Glutamatergic neuron (in vitro differentiated cells): ENCODE measurements at regions not wholly inside any gene's neighbourhood (a gene's known extent, or its start where the extent isn't known, plus 50 kb on each side); places are given as distances from the start of the nearest gene placed in this dataset.

Source experiments
- DNase-seq: peaks from one replicate; pipeline ENCODE4 v3.0.0; 2022
- H3K27ac Mint-ChIP-seq: one replicate; pipeline ENCODE4 v1.8.0; 2020; ENCODE audit warnings: mild to moderate bottlenecking, mixed read lengths, inconsistent platforms; ENCODE audit not compliant: unreplicated experiment
- H3K27me3 Mint-ChIP-seq: one replicate; pipeline ENCODE4 v1.8.0; 2020; ENCODE audit warnings: mild to moderate bottlenecking, moderate library complexity, mixed read lengths, inconsistent platforms; ENCODE audit not compliant: unreplicated experiment
- H3K36me3 Mint-ChIP-seq: one replicate; pipeline ENCODE4 v1.8.0; 2020; ENCODE audit warnings: mild to moderate bottlenecking, mixed read lengths, inconsistent platforms; ENCODE audit not compliant: unreplicated experiment
- H3K4me1 Mint-ChIP-seq: one replicate; pipeline ENCODE4 v1.8.0; 2020; ENCODE audit warnings: mild to moderate bottlenecking, low read depth, mixed read lengths, inconsistent platforms; ENCODE audit not compliant: unreplicated experiment
- H3K4me3 Mint-ChIP-seq: one replicate; pipeline ENCODE4 v1.8.0; 2020; ENCODE audit warnings: mild to moderate bottlenecking, mixed read lengths, inconsistent platforms; ENCODE audit not compliant: unreplicated experiment
- H3K9me3 Mint-ChIP-seq: one replicate; pipeline ENCODE4 v1.8.0; 2020; ENCODE audit warnings: mild to moderate bottlenecking, moderate library complexity, mixed read lengths, inconsistent platforms; ENCODE audit not compliant: unreplicated experiment
- TF ChIP-seq, protein P1 (sequence below): fragments of 200-600 bp; sonication (generic); IDR thresholded peaks from one replicate; pipeline ENCODE4 v1.5.0; 2021; ENCODE audit not compliant: partially characterized antibody, unreplicated experiment

DNA sequence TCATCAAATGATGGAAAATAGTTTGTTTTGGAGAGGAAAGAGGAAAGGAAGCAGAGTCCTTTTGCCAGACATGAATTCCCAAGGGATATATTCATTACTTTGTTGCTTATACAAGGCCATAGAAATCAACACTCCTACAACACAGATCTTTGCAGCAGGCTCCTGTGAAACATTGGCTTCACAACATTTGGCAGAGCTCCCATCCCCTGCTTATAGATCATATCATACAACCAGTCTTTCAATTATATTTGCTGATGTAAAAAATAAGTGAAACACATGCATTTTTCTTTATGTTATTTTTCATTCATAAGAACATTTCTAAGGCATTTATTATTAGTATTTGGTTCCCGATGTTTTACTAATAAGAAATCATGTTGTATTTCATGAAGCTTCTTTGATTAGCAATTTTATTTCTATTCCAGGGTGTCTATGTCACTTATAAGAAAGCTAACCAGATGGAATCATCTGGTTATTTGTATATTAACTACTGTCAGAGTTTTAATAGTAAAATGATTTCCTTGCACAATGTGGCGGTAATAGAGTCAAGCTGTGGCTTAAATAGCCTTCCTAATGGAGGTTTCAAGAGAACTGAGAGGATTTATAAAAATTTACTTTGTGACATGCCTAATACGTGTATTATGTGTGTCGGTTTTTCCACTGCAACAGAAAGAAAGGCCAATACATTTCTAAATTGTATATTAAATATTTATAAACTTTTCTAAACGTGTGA lies 470.3 kb upstream of the NCAM2 start:
- Mint-ChIP-seq H3K27me3 (peaks cover 2% of the 10 kb centered on the region), H3K9me3 (no peaks in the 10 kb centered on the region), H3K27ac (no peak overlapping the region), H3K4me1 (no peaks in the 10 kb centered on the region), H3K36me3 (no peaks in the 10 kb centered on the region), H3K4me3 (no peak overlapping the region)
- DNase-seq = no peak
- TF ChIP-seq, protein P1, sequence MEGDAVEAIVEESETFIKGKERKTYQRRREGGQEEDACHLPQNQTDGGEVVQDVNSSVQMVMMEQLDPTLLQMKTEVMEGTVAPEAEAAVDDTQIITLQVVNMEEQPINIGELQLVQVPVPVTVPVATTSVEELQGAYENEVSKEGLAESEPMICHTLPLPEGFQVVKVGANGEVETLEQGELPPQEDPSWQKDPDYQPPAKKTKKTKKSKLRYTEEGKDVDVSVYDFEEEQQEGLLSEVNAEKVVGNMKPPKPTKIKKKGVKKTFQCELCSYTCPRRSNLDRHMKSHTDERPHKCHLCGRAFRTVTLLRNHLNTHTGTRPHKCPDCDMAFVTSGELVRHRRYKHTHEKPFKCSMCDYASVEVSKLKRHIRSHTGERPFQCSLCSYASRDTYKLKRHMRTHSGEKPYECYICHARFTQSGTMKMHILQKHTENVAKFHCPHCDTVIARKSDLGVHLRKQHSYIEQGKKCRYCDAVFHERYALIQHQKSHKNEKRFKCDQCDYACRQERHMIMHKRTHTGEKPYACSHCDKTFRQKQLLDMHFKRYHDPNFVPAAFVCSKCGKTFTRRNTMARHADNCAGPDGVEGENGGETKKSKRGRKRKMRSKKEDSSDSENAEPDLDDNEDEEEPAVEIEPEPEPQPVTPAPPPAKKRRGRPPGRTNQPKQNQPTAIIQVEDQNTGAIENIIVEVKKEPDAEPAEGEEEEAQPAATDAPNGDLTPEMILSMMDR = no peak

GRCh38 chr21:20537130-20537529 lies 461.1 kb upstream of the NCAM2 start:
- no peak overlapping the region for H3K27ac Mint-ChIP-seq
- H3K4me3 Mint-ChIP-seq = no peak overlapping the region
- no peak for DNase-seq
- TF ChIP-seq, protein P1 = no peak
- no peaks in the 10 kb centered on the region for H3K4me1 Mint-ChIP-seq
- no peaks in the 10 kb centered on the region for H3K9me3 Mint-ChIP-seq
- H3K27me3 Mint-ChIP-seq = no peaks in the 10 kb centered on the region
- H3K36me3 Mint-ChIP-seq = no peaks in the 10 kb centered on the region

DNA sequence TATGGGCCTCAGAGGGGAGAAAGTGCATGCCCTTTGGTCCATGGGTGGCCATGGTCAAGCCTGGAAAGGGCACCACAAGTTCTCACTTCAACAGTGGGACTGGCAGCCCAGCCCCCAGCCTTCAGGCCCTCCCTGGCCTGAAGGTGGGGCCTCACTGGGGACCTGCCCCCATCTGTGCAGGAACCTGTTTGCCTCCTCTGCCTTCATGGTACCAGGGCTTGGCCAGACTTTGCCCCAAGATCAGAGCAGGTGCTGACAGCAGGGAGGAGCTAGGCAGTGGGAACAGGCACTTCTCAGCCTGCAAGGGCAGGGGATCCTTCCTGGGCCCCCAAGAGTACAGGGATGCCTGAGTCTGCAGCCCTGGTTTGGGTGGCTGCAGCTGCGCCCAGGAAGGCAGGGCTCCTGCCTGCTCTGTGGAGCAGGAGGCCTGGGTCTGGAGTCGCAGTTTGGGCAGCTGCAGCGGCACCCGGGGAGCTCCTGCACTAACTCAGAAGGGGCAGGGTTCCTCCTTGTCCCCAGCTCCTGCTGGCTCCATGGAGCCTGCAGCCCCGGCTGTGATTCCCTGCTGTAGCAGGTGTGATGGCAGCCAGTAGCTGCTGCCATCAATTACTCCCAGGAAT lies 460.1 kb upstream of the NCAM2 start:
- Mint-ChIP-seq H3K27ac (no peak overlapping the region), H3K36me3 (no peaks in the 10 kb centered on the region), H3K4me1 (no peaks in the 10 kb centered on the region), H3K27me3 (no peaks in the 10 kb centered on the region), H3K9me3 (no peaks in the 10 kb centered on the region), H3K4me3 (no peak overlapping the region)
- TF ChIP-seq, protein P1 = no peak
- no peak for DNase-seq

DNA sequence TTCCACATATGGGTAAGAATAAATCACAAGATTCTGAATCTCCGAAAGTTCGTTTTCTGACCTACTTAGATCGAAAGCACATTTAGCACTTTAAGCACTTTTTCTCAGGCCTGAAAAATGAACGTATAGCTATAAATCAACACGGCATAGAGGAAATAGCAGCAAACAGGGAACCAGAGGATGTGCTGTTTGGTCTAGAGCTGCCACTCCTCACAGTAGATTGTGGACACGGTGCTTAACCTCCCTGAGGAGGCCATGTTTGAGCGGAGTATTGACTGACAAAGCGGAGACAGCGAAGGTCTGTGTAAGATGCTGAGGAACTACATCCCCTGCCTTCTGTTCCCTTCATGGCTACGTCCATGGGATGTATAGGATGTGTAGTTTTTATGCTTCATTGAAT lies 452.8 kb upstream of the NCAM2 start:
- DNase-seq = no peak
- no peaks in the 10 kb centered on the region for H3K9me3 Mint-ChIP-seq
- no peak overlapping the region for H3K4me3 Mint-ChIP-seq
- H3K27me3 Mint-ChIP-seq = no peaks in the 10 kb centered on the region
- H3K27ac Mint-ChIP-seq = no peak overlapping the region
- TF ChIP-seq, protein P1 = no peak
- H3K36me3 Mint-ChIP-seq = no peaks in the 10 kb centered on the region
- no peaks in the 10 kb centered on the region for H3K4me1 Mint-ChIP-seq

GRCh38 chr21:20551939-20552338 lies 446.3 kb upstream of the NCAM2 start:
- TF ChIP-seq, protein P1 = no peak
- Mint-ChIP-seq H3K9me3 (no peaks in the 10 kb centered on the region), H3K27ac (no peak overlapping the region), H3K4me3 (no peak overlapping the region), H3K4me1 (no peaks in the 10 kb centered on the region), H3K36me3 (no peaks in the 10 kb centered on the region), H3K27me3 (no peaks in the 10 kb centered on the region)
- no peak for DNase-seq
